GM19452 (cell line): ENCODE measurements at regions not wholly inside any gene's neighbourhood (a gene's known extent, or its start where the extent isn't known, plus 50 kb on each side); places are given as distances from the start of the nearest gene placed in this dataset.
"Not testable (repeated sequence)": the region's sequence is repeated elsewhere in the genome, so short reads cannot be mapped to it uniquely, and the experiment has no call there.

Experiments
- ATAC-seq: cut with Tn5 transposase; IDR thresholded peaks from one replicate; pipeline ENCODE4 v1.9.1; 2021; ENCODE audit not compliant: unreplicated experiment

- no peak for ATAC-seq
These were observed 255.1 kb downstream of the MAP2K6 start for GRCh38 chr17:69669441-69670178.

GRCh38 chr17:69672924-69673323 lies 258.4 kb downstream of the MAP2K6 start:
- ATAC-seq, result no peak

GRCh38 chr17:69677130-69677529 lies 262.6 kb downstream of the MAP2K6 start:
- no peak for ATAC-seq

GRCh38 chr17:69678206-69678605 lies 263.7 kb downstream of the MAP2K6 start:
- no peak for ATAC-seq

GRCh38 chr17:69679829-69680228 lies 265.3 kb downstream of the MAP2K6 start:
- ATAC-seq, result no peak

- ATAC-seq, result no peak
These were observed 269.8 kb downstream of the MAP2K6 start for GRCh38 chr17:69684251-69684650.

DNA sequence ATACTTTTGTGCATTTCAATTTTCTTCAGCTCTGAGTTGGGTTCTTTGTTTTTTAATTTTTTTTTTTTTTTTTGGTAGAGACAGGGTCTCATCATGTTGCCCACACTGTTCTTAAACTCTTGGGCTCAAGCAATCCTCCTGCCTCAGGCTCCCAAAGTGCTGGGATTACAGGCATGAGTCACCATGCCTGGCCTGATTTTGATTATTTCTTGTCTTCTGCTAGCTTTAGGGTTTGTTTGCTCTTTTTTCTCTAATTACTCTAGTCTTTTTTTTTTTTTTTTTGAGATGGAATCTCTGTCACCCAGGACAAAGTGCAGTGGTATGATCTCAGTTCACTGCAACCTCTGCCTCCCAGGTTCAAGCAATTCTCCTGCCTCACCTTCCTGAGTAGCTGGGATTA lies 270.7 kb downstream of the MAP2K6 start:
- not testable (repeated sequence) for ATAC-seq

DNA sequence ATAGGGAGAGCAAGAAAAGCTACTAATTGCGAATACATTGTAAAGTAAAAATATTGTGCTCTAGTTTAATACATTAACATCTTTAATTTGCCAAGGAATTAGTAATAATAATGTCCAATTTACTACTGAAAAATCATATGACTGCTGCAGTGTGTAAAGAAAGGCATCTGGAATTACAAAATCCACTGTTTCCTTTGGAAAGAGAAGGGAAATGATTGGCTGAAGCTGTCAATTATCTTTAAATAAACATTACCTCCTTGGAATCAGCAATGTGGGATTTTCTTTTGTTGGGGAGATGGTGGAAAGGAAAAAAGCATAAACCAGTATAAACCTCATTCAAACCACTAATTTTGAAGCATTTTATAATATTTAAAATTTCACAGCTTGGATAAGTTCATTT lies 276.0 kb downstream of the MAP2K6 start:
- no peak for ATAC-seq

DNA sequence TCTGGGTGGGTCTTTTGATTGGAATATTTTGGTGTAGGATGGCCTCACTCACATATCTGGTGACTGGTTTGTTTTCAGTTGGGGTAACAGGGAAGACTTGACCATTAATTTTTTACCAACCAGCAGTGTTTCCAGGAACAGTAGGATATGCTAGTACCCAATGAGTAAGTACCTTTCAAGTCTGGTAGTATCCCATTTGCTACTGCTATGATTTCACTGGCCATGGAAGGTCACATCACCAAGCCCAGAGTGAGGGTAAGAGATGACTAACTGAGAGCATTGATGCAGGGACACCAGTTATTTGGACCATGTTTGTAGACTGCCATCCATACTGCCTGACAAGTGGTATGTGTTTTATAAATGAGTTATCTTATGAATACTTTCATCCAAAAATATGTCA lies 277.7 kb downstream of the MAP2K6 start:
- no peak for ATAC-seq

GRCh38 chr17:69695646-69696045 lies 281.1 kb downstream of the MAP2K6 start:
- ATAC-seq, result no peak

- ATAC-seq, result no peak
These were observed 282.2 kb downstream of the MAP2K6 start for GRCh38 chr17:69696650-69697049.

- not testable (repeated sequence) for ATAC-seq
These were observed 283.9 kb downstream of the MAP2K6 start for GRCh38 chr17:69698352-69698751.

DNA sequence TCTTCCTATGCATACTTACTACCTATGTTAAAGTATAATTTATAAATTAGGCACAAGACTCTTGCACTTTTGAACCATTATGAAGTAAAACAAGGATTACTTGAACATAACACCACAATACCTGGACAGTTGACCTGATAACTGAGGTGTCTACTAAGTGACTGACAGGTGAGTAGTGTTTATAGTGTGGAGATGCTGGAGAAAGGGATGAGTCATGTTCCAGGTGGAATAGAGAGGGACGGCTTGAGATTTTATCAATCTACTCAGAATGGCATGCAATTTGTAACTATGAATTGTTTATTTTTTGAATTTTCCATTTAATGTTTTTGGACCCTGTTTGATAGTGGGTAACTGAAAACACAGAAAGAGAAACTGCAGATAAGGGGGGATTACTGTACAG lies 287.6 kb downstream of the MAP2K6 start:
- no peak for ATAC-seq

DNA sequence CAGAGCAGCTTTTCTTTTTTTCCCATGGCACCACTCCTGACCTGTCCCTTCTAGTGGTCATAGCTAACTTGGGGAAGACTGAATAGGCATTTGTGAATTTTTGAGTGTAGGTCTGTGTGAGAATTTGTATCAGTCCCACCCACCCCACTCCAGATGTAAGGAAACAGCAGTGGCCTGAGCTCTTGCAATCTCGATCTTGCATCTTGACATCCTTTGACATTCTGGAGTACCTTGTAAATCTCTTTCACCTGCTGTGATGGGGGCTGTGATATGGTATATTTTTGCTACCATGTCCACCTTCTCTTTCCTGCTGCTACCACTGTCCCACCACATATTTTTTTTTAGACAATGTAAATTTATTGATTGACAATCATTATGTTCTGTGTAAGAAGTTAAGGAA lies 289.3 kb downstream of the MAP2K6 start:
- no peak for ATAC-seq

GRCh38 chr17:69704935-69705334 lies 290.4 kb downstream of the MAP2K6 start:
- no peak for ATAC-seq

GRCh38 chr17:69706127-69706526 lies 291.6 kb downstream of the MAP2K6 start:
- ATAC-seq, result no peak

GRCh38 chr17:69709441-69709840 lies 294.9 kb downstream of the MAP2K6 start:
- no peak for ATAC-seq

DNA sequence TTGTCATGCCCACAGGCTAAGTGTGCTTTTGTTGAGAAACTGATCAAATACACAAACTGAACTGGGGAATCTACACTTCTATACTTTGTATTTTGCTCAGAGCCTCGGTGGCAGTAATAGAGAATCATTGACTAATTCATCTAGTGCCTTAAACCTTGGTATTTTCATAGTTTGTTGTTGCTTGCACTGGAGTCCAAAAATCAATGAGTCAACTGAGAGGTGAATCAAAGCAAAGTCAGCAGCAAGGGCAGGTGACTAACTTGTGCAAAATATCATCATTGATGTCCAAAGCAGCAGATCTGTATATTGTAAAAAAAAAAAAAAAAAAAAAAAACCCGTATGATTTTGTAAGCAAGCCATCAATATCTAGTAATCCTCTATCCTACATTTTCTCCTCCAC lies 296.4 kb downstream of the MAP2K6 start:
- ATAC-seq, result no peak

DNA sequence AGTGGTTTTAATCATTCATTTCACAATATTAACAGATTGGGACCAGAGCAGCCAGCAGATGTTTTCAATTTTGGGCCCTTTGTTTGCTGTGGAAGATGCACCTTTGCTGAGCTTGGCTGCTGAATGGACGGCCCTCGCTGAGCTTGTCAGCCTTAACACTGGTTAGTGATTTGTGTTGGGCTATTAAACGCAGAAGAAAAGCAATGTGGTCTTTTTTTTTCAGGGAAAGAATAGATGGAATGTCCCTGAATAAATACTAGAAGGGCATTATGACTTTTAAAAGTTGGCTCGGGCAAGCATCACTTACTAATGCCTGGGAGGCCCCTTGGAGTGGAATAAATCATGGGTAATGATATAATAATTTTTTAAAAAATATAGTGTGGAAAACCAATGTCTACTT lies 297.0 kb downstream of the MAP2K6 start:
- no peak for ATAC-seq

GRCh38 chr17:69712801-69713311 lies 298.4 kb downstream of the MAP2K6 start:
- no peak for ATAC-seq

DNA sequence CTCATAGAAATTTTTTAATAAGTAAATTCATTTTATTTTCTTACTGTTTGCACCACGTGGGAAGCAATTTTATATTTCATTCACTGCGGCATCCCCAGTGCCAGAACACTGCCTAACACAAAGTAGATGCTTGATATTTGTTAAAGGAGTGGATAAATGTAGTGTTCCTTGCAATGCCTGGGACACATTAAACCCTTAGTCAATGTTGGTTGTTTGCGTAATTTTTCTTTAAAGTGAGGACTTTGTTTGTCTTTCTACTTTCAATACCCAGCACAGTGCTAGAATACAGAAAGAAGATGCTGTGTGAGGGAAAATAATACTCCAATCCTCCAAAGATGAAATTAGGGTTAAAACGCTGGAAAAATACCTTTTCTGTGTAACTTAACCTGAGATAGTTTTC lies 299.3 kb downstream of the MAP2K6 start:
- no peak for ATAC-seq

DNA sequence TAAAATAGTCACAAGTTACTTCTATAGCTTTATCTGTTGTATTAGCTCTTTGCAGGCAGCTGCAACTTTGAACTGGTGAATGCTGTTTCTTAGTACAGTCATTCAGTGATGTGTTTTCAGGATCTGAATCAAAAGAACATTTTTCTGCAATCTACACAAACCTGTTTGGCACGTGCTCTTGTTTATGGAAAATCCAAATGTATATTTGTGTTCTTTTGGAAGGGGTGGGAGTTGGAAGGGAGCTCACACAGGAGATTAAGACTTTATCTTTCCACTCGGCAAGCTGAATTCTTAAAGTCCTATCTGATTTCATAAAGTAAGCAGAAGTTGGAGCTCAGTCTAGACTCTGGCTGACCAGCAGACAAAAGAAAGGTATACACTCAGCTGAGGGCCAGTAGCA lies 300.2 kb downstream of the MAP2K6 start:
- no peak for ATAC-seq

GRCh38 chr17:69715656-69716055 lies 301.2 kb downstream of the MAP2K6 start:
- ATAC-seq, result no peak
